Middle frontal gyrus (tissue), 1 donor: ENCODE measurements at regions not wholly inside any gene's neighbourhood (a gene's known extent, or its start where the extent isn't known, plus 50 kb on each side); places are given as distances from the start of the nearest gene placed in this dataset.

ENCODE experiments used
- DNase-seq: peaks from one replicate; pipeline ENCODE4 v3.0.0-alpha.2; 2015; ENCODE audit warnings: low spot score; ENCODE audit errors: extremely low spot score

GRCh38 chr2:190809139-190809764, 71.4 kb upstream of the GLS start:
- DNase-seq = no peak

GRCh38 chr2:190809876-190810525, 70.6 kb upstream of the GLS start:
- DNase-seq = no peak

- DNase-seq = no peak
These were observed 69.5 kb upstream of the GLS start for GRCh38 chr2:190810981-190811587.

- no peak for DNase-seq
These were observed 68.8 kb upstream of the GLS start for GRCh38 chr2:190811811-190812210.

- no peak for DNase-seq
These were observed 67.9 kb upstream of the GLS start for GRCh38 chr2:190812506-190813294.

GRCh38 chr2:190815226-190815625, 65.4 kb upstream of the GLS start:
- no peak for DNase-seq

- DNase-seq = no peak
These were observed 63.5 kb upstream of the GLS start for GRCh38 chr2:190817082-190817481.

GRCh38 chr2:190819840-190820301, 60.8 kb upstream of the GLS start:
- DNase-seq = no peak

- no peak for DNase-seq
These were observed 60.2 kb upstream of the GLS start for GRCh38 chr2:190820416-190820815.

- no peak for DNase-seq
These were observed 58.6 kb upstream of the GLS start for GRCh38 chr2:190822043-190822442.

GRCh38 chr2:190827720-190828119, 52.9 kb upstream of the GLS start:
- no peak for DNase-seq

- no peak for DNase-seq
These were observed 51.0 kb upstream of the GLS start for GRCh38 chr2:190829642-190830041.
